ENCODE measurements at regions not wholly inside any gene's neighbourhood (a gene's known extent, or its start where the extent isn't known, plus 50 kb on each side); places are given as distances from the start of the nearest gene placed in this dataset.

GRCh38 chr20:40333591-40333990, 355.4 kb downstream of the MAFB start:
- TF ChIP-seq POLR2A (IDR thresholded peaks at IDR 0.05) (no peak), CTCF (IDR thresholded peaks at IDR 0.05) (no peak)

Data from body of pancreas (tissue), 4 donors.